ENCODE measurements at regions not wholly inside any gene's neighbourhood (a gene's known extent, or its start where the extent isn't known, plus 50 kb on each side); places are given as distances from the start of the nearest gene placed in this dataset.

GRCh38 chr10:37713642-37714041 is 143.8 kb downstream of the ZNF248 start:
- TF ChIP-seq NFIC (IDR thresholded peaks at IDR 0.05; ENCODE audit: low read depth, low read length): no peak
- TF ChIP-seq CHD4 (IDR thresholded peaks at IDR 0.05): no peak
- TF ChIP-seq NFYB (IDR thresholded peaks at IDR 0.05; ENCODE audit: insufficient read depth, low read depth, low read length): no peak
- no peak for TF ChIP-seq CTCF (IDR thresholded peaks at IDR 0.05 in 2 of 3, conservative IDR thresholded peaks at IDR 0.05 in 1 of 3; ENCODE audit: control insufficient read depth in 2 of 3, extremely low read depth in 1 of 3, insufficient read depth in 1 of 3, low read depth in 3 of 3, low read length in 3 of 3)
- no peak for TF ChIP-seq SIX5 (IDR thresholded peaks at IDR 0.05; ENCODE audit: low read depth, low read length, severe bottlenecking)
- TF ChIP-seq SMC3 (IDR thresholded peaks at IDR 0.05; ENCODE audit: borderline replicate concordance, low read length): no peak
- no peak for TF ChIP-seq ZNF207 (IDR thresholded peaks at IDR 0.05; ENCODE audit: borderline replicate concordance)
- no peak for TF ChIP-seq POLR2AphosphoS5 (IDR thresholded peaks at IDR 0.05; ENCODE audit: low read length)

All from GM12878 (cell line).